H1 (cell line): ENCODE measurements at regions not wholly inside any gene's neighbourhood (a gene's known extent, or its start where the extent isn't known, plus 50 kb on each side); places are given as distances from the start of the nearest gene placed in this dataset.

Experiments used
- CTCF ChIA-PET: fragments of 300-600 bp; sonication (Branson Sonifier 250); formaldehyde crosslinking; loops from one replicate; lab custom pipeline; 2021; ENCODE audit not compliant: partially characterized antibody; lab: Charles Lee
- POLR2A ChIA-PET: fragments of 300-600 bp; sonication (Branson Sonifier 250); formaldehyde crosslinking; loops from one replicate; lab custom pipeline; 2021; ENCODE audit warnings: inconsistent platforms; ENCODE audit not compliant: partially characterized antibody; lab: Charles Lee
- DNase-seq, 2 experiments: peaks; one replicate each; pipeline versions ENCODE4 v3.0.0 to v3.0.0-alpha.2; 2010 to 2022; ENCODE audit warnings: low spot score in 2 of 2, low read depth in 1 of 2, mixed read lengths in 1 of 2
- FAIRE-seq: peaks from 2 replicates; lab custom pipeline; 2011; peaks lifted over from hg19 to GRCh38; lab: Jason Lieb, UNC
- H2AFZ ChIP-seq: 2 replicates; pipeline ENCODE4 v1.8.1; 2012; ENCODE audit warnings: low read length, inconsistent platforms
- H2AK5ac ChIP-seq: 2 replicates; pipeline ENCODE4 v1.6.1; 2013; ENCODE audit warnings: low read depth, low read length
- H2BK120ac ChIP-seq: replicated peaks from 2 replicates; pipeline ENCODE3; 2013; ENCODE audit warnings: low read depth, low read length, inconsistent platforms
- H2BK12ac ChIP-seq: 2 replicates; pipeline ENCODE4 v1.6.1; 2013; ENCODE audit warnings: low read depth, low read length
- H2BK15ac ChIP-seq: 2 replicates; pipeline ENCODE4 v1.6.1; 2013; ENCODE audit warnings: low read length
- H2BK20ac ChIP-seq: 2 replicates; pipeline ENCODE4 v1.6.1; 2013; ENCODE audit warnings: low read length
- H2BK5ac ChIP-seq: 2 replicates; pipeline ENCODE4 v1.6.1; 2013; ENCODE audit warnings: low read depth, low read length
- H3K14ac ChIP-seq: 2 replicates; pipeline ENCODE4 v1.6.1; 2013; ENCODE audit warnings: inconsistent platforms; ENCODE audit not compliant: insufficient read length
- H3K18ac ChIP-seq: 2 replicates; pipeline ENCODE4 v1.6.1; 2013; ENCODE audit warnings: low read length; ENCODE audit errors: extremely low read depth
- H3K23ac ChIP-seq: 2 replicates; pipeline ENCODE4 v1.6.1; 2013; ENCODE audit warnings: inconsistent platforms; ENCODE audit not compliant: insufficient read length
- H3K23me2 ChIP-seq: 2 replicates; pipeline ENCODE4 v1.6.1; 2013; ENCODE audit warnings: low read depth, low read length
- H3K27ac ChIP-seq: 2 replicates; pipeline ENCODE4 v1.6.1; 2011; ENCODE audit warnings: low read depth, low read length, inconsistent platforms
- H3K27me3 ChIP-seq, 4 experiments: replicated peaks in 1 of 4; 1 replicate in 1 of 4; 2 replicates in 3 of 4; pipeline versions ENCODE4 v1.6.1 to v1.8.1; 2011 to 2013; ENCODE audit warnings: low read length in 3 of 4, mild to moderate bottlenecking in 3 of 4, inconsistent platforms in 2 of 4, mixed read lengths in 2 of 4, moderate library complexity in 1 of 4; ENCODE audit not compliant: control insufficient read depth in 3 of 4, insufficient read depth in 3 of 4; ENCODE audit errors: extremely low read depth in 1 of 4
- H3K36me3 ChIP-seq, 4 experiments: 2 replicates each; pipeline versions ENCODE4 v1.6.1 to v1.8.1; 2011 to 2013; ENCODE audit warnings: mild to moderate bottlenecking in 4 of 4, low read length in 3 of 4, moderate library complexity in 2 of 4, control low read depth in 1 of 4, inconsistent platforms in 1 of 4; ENCODE audit not compliant: insufficient read depth in 4 of 4, control insufficient read depth in 2 of 4
- H3K4ac ChIP-seq: replicated peaks from 2 replicates; pipeline ENCODE3; 2013; ENCODE audit warnings: low read length, low read depth, mixed read lengths, inconsistent platforms; ENCODE audit not compliant: insufficient read length
- H3K4me1 ChIP-seq, 4 experiments: replicated peaks in 1 of 4; 1 replicate in 1 of 4; 2 replicates in 3 of 4; pipeline versions ENCODE4 v1.6.1 to v1.8.1; 2011 to 2013; ENCODE audit warnings: low read length in 3 of 4, inconsistent platforms in 2 of 4, mixed read lengths in 1 of 4; ENCODE audit not compliant: insufficient read depth in 4 of 4, control insufficient read depth in 3 of 4
- H3K4me2 ChIP-seq, 2 experiments: 2 replicates each; pipeline versions ENCODE4 v1.6.1 to v1.8.1; 2011 to 2013; ENCODE audit warnings: low read depth in 2 of 2, low read length in 2 of 2, control low read depth in 1 of 2, inconsistent platforms in 1 of 2, mild to moderate bottlenecking in 1 of 2; ENCODE audit not compliant: insufficient read depth in 1 of 2
- H3K4me3 ChIP-seq, 4 experiments: fragments of 200-600, 300-600 bp in 1 of 4; sonication (generic), shearing (Covaris generic), sonication (Bioruptor Twin) in 1 of 4; 2 replicates each; pipeline versions ENCODE4 v1.5.1 to v1.8.1; 2011 to 2016; ENCODE audit warnings: low read length in 4 of 4, low read depth in 3 of 4, control low read depth in 2 of 4, inconsistent platforms in 2 of 4, mild to moderate bottlenecking in 2 of 4, mixed read lengths in 1 of 4, moderate library complexity in 1 of 4; ENCODE audit not compliant: insufficient read depth in 2 of 4; ENCODE audit errors: extremely low read depth in 1 of 4
- H3K56ac ChIP-seq: replicated peaks from 2 replicates; pipeline ENCODE3; 2013; ENCODE audit warnings: low read depth, mild to moderate bottlenecking, mixed read lengths, low read length, inconsistent platforms; ENCODE audit not compliant: insufficient read length
- H3K79me1 ChIP-seq: 2 replicates; pipeline ENCODE4 v1.6.1; 2013; ENCODE audit warnings: low read depth, low read length, control low read depth
- H3K79me2 ChIP-seq, 2 experiments: 2 replicates each; pipeline versions ENCODE4 v1.6.1 to v1.8.1; 2012 to 2013; ENCODE audit warnings: low read length in 2 of 2, mild to moderate bottlenecking in 2 of 2, inconsistent platforms in 1 of 2; ENCODE audit not compliant: insufficient read depth in 2 of 2, control insufficient read depth in 1 of 2
- H3K9ac ChIP-seq, 4 experiments: replicated peaks in 1 of 4; 1 replicate in 1 of 4; 2 replicates in 3 of 4; pipeline versions ENCODE4 v1.6.1 to v1.8.1; 2011 to 2013; ENCODE audit warnings: low read depth in 3 of 4, low read length in 3 of 4, control low read depth in 2 of 4, mild to moderate bottlenecking in 2 of 4, moderate library complexity in 2 of 4, inconsistent platforms in 1 of 4; ENCODE audit errors: extremely low read depth in 1 of 4
- H3K9me3 ChIP-seq, 2 experiments: 2 replicates each; pipeline versions ENCODE4 v1.6.1 to v1.8.1; 2012 to 2013; ENCODE audit warnings: mild to moderate bottlenecking in 2 of 2, moderate library complexity in 2 of 2, control low read depth in 1 of 2, inconsistent platforms in 1 of 2, low read depth in 1 of 2, low read length in 1 of 2, mixed read lengths in 1 of 2; ENCODE audit not compliant: insufficient read depth in 2 of 2
- H4K20me1 ChIP-seq, 2 experiments: replicated peaks in 1 of 2; 2 replicates each; pipeline versions ENCODE3 to v1.8.1; 2011 to 2013; ENCODE audit warnings: inconsistent platforms in 2 of 2, low read length in 2 of 2, mild to moderate bottlenecking in 1 of 2; ENCODE audit not compliant: insufficient read depth in 2 of 2, control insufficient read depth in 1 of 2
- H4K5ac ChIP-seq: 2 replicates; pipeline ENCODE4 v1.6.1; 2013; ENCODE audit warnings: low read length, low read depth, mixed read lengths, inconsistent platforms; ENCODE audit not compliant: insufficient read length
- H4K8ac ChIP-seq: 2 replicates; pipeline ENCODE4 v1.8.0; 2013; ENCODE audit warnings: mild to moderate bottlenecking, moderate library complexity, low read length, inconsistent platforms; ENCODE audit not compliant: insufficient read depth; ENCODE audit errors: extremely low read depth
- H4K91ac ChIP-seq: replicated peaks from 2 replicates; pipeline ENCODE3; 2013; ENCODE audit warnings: low read length, mixed read lengths, inconsistent platforms; ENCODE audit not compliant: insufficient read length
- CEBPB ChIP-seq: IDR thresholded peaks from 2 replicates; pipeline ENCODE4 v1.6.1; 2012; ENCODE audit warnings: low read depth, low read length
- CHD2 ChIP-seq: IDR thresholded peaks from 2 replicates; pipeline ENCODE4 v1.6.1; 2012; ENCODE audit warnings: low read length, improper control_type of control experiment
- KDM1A ChIP-seq: fragments of 200-600, 300-600 bp; sonication (generic); IDR thresholded peaks from 2 replicates; pipeline ENCODE4 v1.7.1; 2016; ENCODE audit warnings: mild to moderate bottlenecking, low read length, borderline replicate concordance
- KDM4A ChIP-seq: IDR thresholded peaks from one replicate; pipeline ENCODE4 v1.7.1; 2012; ENCODE audit warnings: low read depth, mild to moderate bottlenecking, moderate library complexity, low read length, inconsistent platforms; ENCODE audit not compliant: severe bottlenecking
- POLR2A ChIP-seq, 2 experiments: IDR thresholded peaks; 1 replicate in 1 of 2; 2 replicates in 1 of 2; pipeline ENCODE4 v1.6.1; 2011; ENCODE audit warnings: low read depth in 2 of 2, low read length in 2 of 2, mild to moderate bottlenecking in 2 of 2; ENCODE audit errors: control extremely low read depth in 1 of 2
- SP1 ChIP-seq: IDR thresholded peaks from 2 replicates; pipeline ENCODE4 v1.6.1; 2011; ENCODE audit warnings: low read depth, low read length
- TBP ChIP-seq: IDR thresholded peaks from 2 replicates; pipeline ENCODE4 v1.6.1; 2011; ENCODE audit warnings: low read depth, low read length, improper control_type of control experiment
- ZNF274 ChIP-seq: IDR thresholded peaks from 2 replicates; pipeline ENCODE4 v1.7.0; 2012; ENCODE audit warnings: low read length, borderline replicate concordance; ENCODE audit errors: extremely low read depth
- WGBS, 2 experiments: shearing (Covaris generic) in 1 of 2; methylation state at CpG; one replicate each; pipeline versions ENCODE4 v1.1.6 to v1.1.7; 2013 to 2015; ENCODE audit warnings: low lambda C conversion rate in 2 of 2, mixed read lengths in 2 of 2, inconsistent platforms in 1 of 2, low coverage in 1 of 2, missing lambda C conversion rate in 1 of 2; ENCODE audit not compliant: insufficient replicate concordance in 2 of 2, insufficient coverage in 1 of 2, insufficient read length in 1 of 2; ENCODE audit errors: extremely low coverage in 1 of 2, missing lambda C conversion rate in 1 of 2; 5-methylcytosine and 5-hydroxymethylcytosine counted together

- no peak overlapping the region for H3K56ac ChIP-seq
- ChIA-PET CTCF (no interaction called here), POLR2A (no interaction called here)
- no peaks in the 10 kb centered on the region; the same call in 1 of the 2 replicates for H3K23me2 ChIP-seq
- H2BK12ac ChIP-seq: no peak overlapping the region
- H3K23ac ChIP-seq: no peak overlapping the region
- FAIRE-seq: no peak
- H2BK120ac ChIP-seq: no peak overlapping the region
- no peaks in the 10 kb centered on the region for H3K36me3 ChIP-seq
- H3K9ac ChIP-seq: no peak overlapping the region
- 89% methylated on average over 3 of the region's 3 CpGs; no CpG with 5 or more reads in 1 of the 2 experiments for WGBS, 2 experiments
- no peak overlapping the region for H4K5ac ChIP-seq
- no peak overlapping the region for H3K4ac ChIP-seq
- H2AFZ ChIP-seq: no peak overlapping the region
- no peaks in the 10 kb centered on the region for H3K79me2 ChIP-seq
- H3K27me3 ChIP-seq: no peaks in the 10 kb centered on the region
- H3K4me1 ChIP-seq: no peaks in the 10 kb centered on the region
- no peaks in the 10 kb centered on the region for H3K9me3 ChIP-seq
- no peaks in the 10 kb centered on the region for H3K79me1 ChIP-seq
- H3K14ac ChIP-seq: no peak overlapping the region
- H2AK5ac ChIP-seq: no peak overlapping the region
- H4K91ac ChIP-seq: no peak overlapping the region
- H4K8ac ChIP-seq: no peak overlapping the region
- no peak overlapping the region for H2BK15ac ChIP-seq
- no peak overlapping the region for H2BK20ac ChIP-seq
- H4K20me1 ChIP-seq: no peaks in the 10 kb centered on the region
- TF ChIP-seq SP1 (no peak), TBP (no peak), POLR2A (IDR thresholded peaks at IDR 0.05; ENCODE audit: control extremely low read depth in 1 of 2, low read depth in 2 of 2, low read length in 2 of 2) (no peak), KDM1A (no peak), CHD2 (no peak), CEBPB (no peak), ZNF274 (no peak), KDM4A (no peak)
- no peak overlapping the region for H2BK5ac ChIP-seq
- no peak for DNase-seq
- no peak overlapping the region for H3K4me3 ChIP-seq
- no peak overlapping the region for H3K4me2 ChIP-seq
- H3K18ac ChIP-seq: no peak overlapping the region
- H3K27ac ChIP-seq: no peak overlapping the region
These were observed 1673.6 kb upstream of the MIR17HG start for GRCh38 chr13:89673789-89674311.
